ENCODE measurements at regions not wholly inside any gene's neighbourhood (a gene's known extent, or its start where the extent isn't known, plus 50 kb on each side); places are given as distances from the start of the nearest gene placed in this dataset.

DNA sequence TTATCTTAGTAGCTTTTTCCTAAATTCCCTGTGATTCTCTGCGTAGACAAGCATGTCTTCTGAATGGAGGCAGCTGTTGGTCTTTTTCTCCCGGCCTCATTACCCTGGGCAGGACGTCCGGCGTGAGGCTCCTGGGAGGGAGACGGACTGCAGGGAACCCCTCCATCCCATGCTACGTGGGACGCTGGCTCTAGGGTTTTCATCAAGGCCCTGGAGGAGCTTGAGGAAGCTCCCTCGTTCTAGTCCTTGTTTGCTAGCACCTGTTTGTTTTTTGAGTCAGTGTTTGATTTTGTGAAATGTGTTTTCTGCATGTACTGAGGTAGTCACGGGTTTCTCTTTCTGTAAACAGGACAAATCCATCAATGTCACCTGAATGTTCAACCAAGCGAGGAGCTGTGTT is 99.3 kb upstream of the TMEM18 start:
- H3K9me3 Mint-ChIP-seq: no peaks in the 10 kb centered on the region
- peak overlapping the region; percentile 74 for H3K27ac Mint-ChIP-seq
- no peak overlapping the region for H3K4me3 Mint-ChIP-seq
- peaks cover 46% of the 10 kb centered on the region for H3K4me1 Mint-ChIP-seq
- H3K36me3 Mint-ChIP-seq (ENCODE audit: low read depth): no peaks in the 10 kb centered on the region
- TF ChIP-seq, protein P1, sequence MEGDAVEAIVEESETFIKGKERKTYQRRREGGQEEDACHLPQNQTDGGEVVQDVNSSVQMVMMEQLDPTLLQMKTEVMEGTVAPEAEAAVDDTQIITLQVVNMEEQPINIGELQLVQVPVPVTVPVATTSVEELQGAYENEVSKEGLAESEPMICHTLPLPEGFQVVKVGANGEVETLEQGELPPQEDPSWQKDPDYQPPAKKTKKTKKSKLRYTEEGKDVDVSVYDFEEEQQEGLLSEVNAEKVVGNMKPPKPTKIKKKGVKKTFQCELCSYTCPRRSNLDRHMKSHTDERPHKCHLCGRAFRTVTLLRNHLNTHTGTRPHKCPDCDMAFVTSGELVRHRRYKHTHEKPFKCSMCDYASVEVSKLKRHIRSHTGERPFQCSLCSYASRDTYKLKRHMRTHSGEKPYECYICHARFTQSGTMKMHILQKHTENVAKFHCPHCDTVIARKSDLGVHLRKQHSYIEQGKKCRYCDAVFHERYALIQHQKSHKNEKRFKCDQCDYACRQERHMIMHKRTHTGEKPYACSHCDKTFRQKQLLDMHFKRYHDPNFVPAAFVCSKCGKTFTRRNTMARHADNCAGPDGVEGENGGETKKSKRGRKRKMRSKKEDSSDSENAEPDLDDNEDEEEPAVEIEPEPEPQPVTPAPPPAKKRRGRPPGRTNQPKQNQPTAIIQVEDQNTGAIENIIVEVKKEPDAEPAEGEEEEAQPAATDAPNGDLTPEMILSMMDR (IDR thresholded peaks at IDR 0.05): no peak
- peaks cover 5% of the 10 kb centered on the region for H3K27me3 Mint-ChIP-seq (ENCODE audit: low read depth, poor library complexity)
- no peak for DNase-seq

DNA sequence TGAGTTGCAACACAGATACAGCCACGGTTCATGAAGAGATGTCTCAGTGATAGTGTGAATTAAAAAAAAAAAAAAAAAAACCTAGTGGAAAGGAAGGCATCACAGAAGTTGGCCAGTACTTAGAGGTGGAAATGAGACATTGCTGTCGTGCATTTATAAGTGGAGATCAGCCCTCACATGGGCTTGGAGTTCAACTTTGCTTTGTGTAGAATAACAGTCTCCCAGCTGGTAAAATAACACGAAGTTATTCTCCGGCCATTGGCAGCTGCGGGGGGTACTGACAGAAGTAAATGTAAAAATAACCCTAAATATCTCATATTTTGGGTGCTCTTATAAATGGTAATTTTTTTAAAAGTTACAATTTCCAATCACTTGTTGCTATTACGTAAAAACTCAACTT is 98.8 kb upstream of the TMEM18 start:
- no peaks in the 10 kb centered on the region for H3K9me3 Mint-ChIP-seq
- H3K27me3 Mint-ChIP-seq (ENCODE audit: low read depth, poor library complexity): peaks cover 5% of the 10 kb centered on the region
- H3K27ac Mint-ChIP-seq: no peak overlapping the region
- no peak for DNase-seq
- H3K36me3 Mint-ChIP-seq (ENCODE audit: low read depth): no peaks in the 10 kb centered on the region
- TF ChIP-seq, protein P1 (IDR thresholded peaks at IDR 0.05): no peak
- H3K4me3 Mint-ChIP-seq: no peak overlapping the region
- peaks cover 51% of the 10 kb centered on the region for H3K4me1 Mint-ChIP-seq

DNA sequence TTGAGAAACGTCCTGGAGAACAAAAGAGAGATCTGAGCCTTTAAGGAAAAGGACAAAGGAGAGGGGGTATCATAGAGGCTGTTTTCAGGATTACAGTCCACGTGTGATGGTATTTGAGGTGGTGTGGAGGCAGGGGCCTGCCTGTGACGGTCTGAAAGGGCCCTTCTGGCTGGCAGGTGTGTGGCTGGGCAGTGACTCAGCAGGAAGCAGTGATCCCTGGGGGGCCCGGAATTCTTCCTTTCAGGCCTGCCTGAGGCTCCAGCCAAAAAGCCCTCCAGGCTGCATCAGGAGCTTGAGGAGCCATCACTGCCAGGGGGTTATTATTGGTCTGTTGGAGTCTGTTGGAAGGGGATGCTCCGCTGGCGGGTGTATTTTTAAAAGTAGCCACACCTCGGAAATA is 97.2 kb upstream of the TMEM18 start:
- no peak for DNase-seq
- Mint-ChIP-seq H3K4me1 (peaks cover 59% of the 10 kb centered on the region), H3K27ac (no peak overlapping the region), H3K27me3 (ENCODE audit: low read depth, poor library complexity) (peaks cover 5% of the 10 kb centered on the region), H3K9me3 (no peaks in the 10 kb centered on the region), H3K4me3 (no peak overlapping the region), H3K36me3 (ENCODE audit: low read depth) (no peaks in the 10 kb centered on the region)
- TF ChIP-seq, protein P1 (IDR thresholded peaks at IDR 0.05): no peak

DNA sequence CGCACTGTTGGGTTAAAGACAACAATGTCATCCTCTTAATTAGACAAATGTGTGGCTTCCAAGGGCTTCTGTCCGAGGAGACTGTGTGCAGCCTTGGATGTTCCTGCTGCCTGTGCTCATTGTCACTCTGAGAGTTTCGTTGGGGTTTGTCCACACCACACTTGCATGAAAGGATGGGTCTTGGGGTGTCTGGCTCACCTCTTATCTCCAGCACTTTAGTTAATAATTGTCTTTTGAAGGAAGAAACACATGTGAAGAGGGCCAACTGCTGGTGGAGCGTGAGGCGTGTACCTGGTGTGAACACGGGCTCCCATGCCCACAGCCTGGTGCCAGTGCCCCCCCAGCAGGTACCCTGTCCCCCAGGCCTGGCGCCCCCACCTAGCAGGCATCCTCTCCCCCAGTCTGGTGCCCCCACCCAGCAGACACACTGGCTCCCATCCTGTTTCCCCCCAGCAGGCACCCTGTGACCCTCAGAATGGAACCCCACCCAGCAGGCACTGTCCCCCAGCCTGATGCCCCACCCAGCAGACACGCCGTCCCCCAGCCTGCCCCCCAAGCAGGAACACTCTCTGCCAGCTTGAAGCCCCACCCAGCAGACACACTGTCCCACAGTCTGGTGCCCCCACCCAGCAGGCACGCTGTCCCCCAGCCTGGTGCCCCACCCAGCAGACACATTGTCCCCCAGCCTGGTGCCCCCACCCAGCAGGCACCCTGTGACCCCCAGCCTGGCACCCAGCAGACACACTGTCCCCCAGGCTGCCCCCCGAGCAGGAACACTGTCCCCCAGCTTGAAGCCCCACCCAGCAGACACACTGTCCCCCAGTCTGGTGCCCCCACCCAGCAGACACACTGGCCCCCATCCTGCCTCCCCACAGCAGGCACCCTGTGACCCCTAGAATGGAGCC is 96.3 kb upstream of the TMEM18 start:
- no peak for DNase-seq
- no peaks in the 10 kb centered on the region for H3K36me3 Mint-ChIP-seq (ENCODE audit: low read depth)
- peaks cover 54% of the 10 kb centered on the region for H3K4me1 Mint-ChIP-seq
- no peak overlapping the region for H3K4me3 Mint-ChIP-seq
- H3K9me3 Mint-ChIP-seq: peaks cover 4% of the 10 kb centered on the region
- TF ChIP-seq, protein P1 (IDR thresholded peaks at IDR 0.05): no peak
- peaks cover 5% of the 10 kb centered on the region for H3K27me3 Mint-ChIP-seq (ENCODE audit: low read depth, poor library complexity)
- no peak overlapping the region for H3K27ac Mint-ChIP-seq

DNA sequence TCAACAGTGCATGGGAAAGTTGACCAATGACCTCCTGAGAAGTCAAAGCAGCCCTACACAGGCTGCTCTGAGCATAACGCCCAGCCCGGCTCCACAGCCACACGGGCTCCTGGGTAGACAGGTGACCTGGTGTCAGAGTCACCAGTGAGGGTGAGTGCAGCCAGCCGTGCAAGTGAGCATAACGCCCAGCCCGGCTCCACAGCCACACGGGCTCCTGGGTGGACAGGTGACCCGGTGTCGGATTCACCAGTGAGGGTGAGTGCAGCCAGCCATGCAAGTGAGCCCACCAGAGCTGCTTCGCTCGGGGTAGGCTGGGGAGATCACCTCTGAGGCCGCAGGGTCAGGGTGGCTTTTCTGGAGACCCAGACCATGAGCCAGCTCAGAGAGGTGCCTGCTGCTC is 94.3 kb upstream of the TMEM18 start:
- TF ChIP-seq, protein P1 (IDR thresholded peaks at IDR 0.05): no peak
- Mint-ChIP-seq H3K36me3 (ENCODE audit: low read depth) (no peaks in the 10 kb centered on the region), H3K4me1 (peaks cover 42% of the 10 kb centered on the region), H3K27ac (no peak overlapping the region), H3K27me3 (ENCODE audit: low read depth, poor library complexity) (no peaks in the 10 kb centered on the region), H3K9me3 (peaks cover 7% of the 10 kb centered on the region), H3K4me3 (no peak overlapping the region)
- no peak for DNase-seq

DNA sequence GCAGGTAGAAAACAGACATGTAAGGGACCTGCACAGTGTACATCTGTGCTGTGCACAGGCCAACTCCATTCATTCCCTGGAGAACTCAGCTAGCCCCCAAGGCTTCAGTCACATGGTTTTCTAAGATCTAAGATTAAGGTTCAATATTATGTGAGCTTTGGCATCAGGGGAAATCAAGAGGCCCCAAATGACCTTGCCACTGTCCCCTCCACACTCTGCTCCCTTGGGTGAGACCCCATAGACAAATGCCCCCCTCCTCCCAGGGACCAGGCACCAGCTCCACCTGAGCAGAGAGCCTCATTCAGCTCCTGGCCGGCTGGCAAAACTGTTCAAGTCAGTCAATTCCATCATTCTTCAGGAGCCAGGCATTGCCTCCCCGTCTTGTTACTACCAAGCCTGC is 93.6 kb upstream of the TMEM18 start:
- DNase-seq: no peak
- H3K27ac Mint-ChIP-seq: no peak overlapping the region

More for the DNA sequence above, 93.6 kb upstream of the TMEM18 start:
- TF ChIP-seq, protein P1 (IDR thresholded peaks at IDR 0.05): no peak
- Mint-ChIP-seq H3K4me3 (no peak overlapping the region), H3K4me1 (peaks cover 34% of the 10 kb centered on the region), H3K9me3 (peaks cover 7% of the 10 kb centered on the region), H3K36me3 (ENCODE audit: low read depth) (no peaks in the 10 kb centered on the region), H3K27me3 (ENCODE audit: low read depth, poor library complexity) (no peaks in the 10 kb centered on the region)

All from nephron progenitor cell (in vitro differentiated cells).